ENCODE measurements at regions not wholly inside any gene's neighbourhood (a gene's known extent, or its start where the extent isn't known, plus 50 kb on each side); places are given as distances from the start of the nearest gene placed in this dataset.
"Not testable (repeated sequence)": the region's sequence is repeated elsewhere in the genome, so short reads cannot be mapped to it uniquely, and the experiment has no call there.

- DNase-seq = no peak
These were observed 211.9 kb downstream of the FGF9 start for GRCh38 chr13:21882766-21883165.

GRCh38 chr13:21883713-21884112, 212.8 kb downstream of the FGF9 start:
- DNase-seq = no peak

GRCh38 chr13:21884299-21884909, 213.5 kb downstream of the FGF9 start:
- DNase-seq = no peak

- no peak for DNase-seq
These were observed 214.2 kb downstream of the FGF9 start for GRCh38 chr13:21884965-21885567.

GRCh38 chr13:21885714-21886224, 214.9 kb downstream of the FGF9 start:
- DNase-seq = no peak

- DNase-seq = no peak
These were observed 218.8 kb downstream of the FGF9 start for GRCh38 chr13:21889651-21890050.

GRCh38 chr13:21890220-21890619, 219.3 kb downstream of the FGF9 start:
- not testable (repeated sequence) for DNase-seq

GRCh38 chr13:21894091-21894490, 223.2 kb downstream of the FGF9 start:
- no peak for DNase-seq

GRCh38 chr13:21894703-21895699, 224.1 kb downstream of the FGF9 start:
- DNase-seq = no peak

GRCh38 chr13:21895779-21896178, 224.9 kb downstream of the FGF9 start:
- DNase-seq = no peak

- DNase-seq = no peak
These were observed 226.3 kb downstream of the FGF9 start for GRCh38 chr13:21897161-21897560.

GRCh38 chr13:21898459-21898858, 227.6 kb downstream of the FGF9 start:
- DNase-seq = peak; percentile 1

- no peak for DNase-seq
These were observed 228.1 kb downstream of the FGF9 start for GRCh38 chr13:21898945-21899344.

- no peak for DNase-seq
These were observed 230.5 kb downstream of the FGF9 start for GRCh38 chr13:21901336-21901735.

- peak; percentile 8 for DNase-seq
These were observed 231.2 kb downstream of the FGF9 start for GRCh38 chr13:21901811-21902708.

- DNase-seq = no peak
These were observed 231.8 kb downstream of the FGF9 start for GRCh38 chr13:21902709-21903098.

- DNase-seq = no peak
These were observed 234.6 kb downstream of the FGF9 start for GRCh38 chr13:21905486-21905885.

- DNase-seq = no peak
These were observed 238.5 kb downstream of the FGF9 start for GRCh38 chr13:21909331-21909730.

GRCh38 chr13:21910546-21910945, 239.7 kb downstream of the FGF9 start:
- DNase-seq = no peak

GRCh38 chr13:21911646-21912298, 240.9 kb downstream of the FGF9 start:
- no peak for DNase-seq

GRCh38 chr13:21913010-21913409, 242.1 kb downstream of the FGF9 start:
- no peak for DNase-seq
